Endothelial cell of umbilical vein (primary cell): ENCODE measurements at regions not wholly inside any gene's neighbourhood (a gene's known extent, or its start where the extent isn't known, plus 50 kb on each side); places are given as distances from the start of the nearest gene placed in this dataset.

Experiments used
- BruUV-seq: library from RNA; stranded (reverse); fragments of 400-500 nt; replicated peaks from 2 replicates; lab custom pipeline; 2021; lab: Mats Ljungman, UMichigan
- CTCF ChIA-PET: fragments of 300-600, 350-600 bp; sonication (Branson Sonifier 250); formaldehyde crosslinking; loops from one replicate; lab custom pipeline; 2021; ENCODE audit warnings: antibody characterized with exemption, inconsistent platforms; lab: Charles Lee
- POLR2A ChIA-PET: fragments of 300-600, 350-600 bp; sonication (Branson Sonifier 250); formaldehyde crosslinking; loops from one replicate; lab custom pipeline; 2021; ENCODE audit warnings: antibody characterized with exemption, inconsistent platforms; lab: Charles Lee
- DNase-seq: peaks from one replicate; pipeline ENCODE4 v3.0.0-alpha.2; 2011; ENCODE audit warnings: low read depth, low spot score
- FAIRE-seq: peaks from 2 replicates; lab custom pipeline; 2011; peaks lifted over from hg19 to GRCh38; lab: Jason Lieb, UNC
- H2AFZ ChIP-seq: 2 replicates; pipeline ENCODE4 v1.6.0; 2012; ENCODE audit warnings: low read depth, low read length, control low read depth, inconsistent platforms
- H3K27ac ChIP-seq: 2 replicates; pipeline ENCODE4 v1.5.1; 2011; ENCODE audit warnings: low read depth, mild to moderate bottlenecking, control low read depth, low read length, moderate library complexity; ENCODE audit not compliant: insufficient read depth
- H3K27me3 ChIP-seq, 2 experiments: 2 replicates each; pipeline versions ENCODE4 v1.6.0 to v1.6.1; 2011; ENCODE audit warnings: low read length in 2 of 2, mixed read lengths in 1 of 2; ENCODE audit not compliant: control insufficient read depth in 2 of 2, insufficient read depth in 2 of 2
- H3K36me3 ChIP-seq, 2 experiments: 2 replicates in 1 of 2; 3 replicates in 1 of 2; pipeline ENCODE4 v1.5.1; 2011; ENCODE audit warnings: low read length in 2 of 2, mild to moderate bottlenecking in 1 of 2, moderate library complexity in 1 of 2; ENCODE audit not compliant: control insufficient read depth in 2 of 2, insufficient read depth in 2 of 2; ENCODE audit errors: extremely low read depth in 1 of 2
- H3K4me1 ChIP-seq: 3 replicates; pipeline ENCODE4 v1.5.1; 2011; ENCODE audit warnings: mild to moderate bottlenecking, low read length; ENCODE audit not compliant: control insufficient read depth, insufficient read depth; ENCODE audit errors: extremely low read depth
- H3K4me2 ChIP-seq: 2 replicates; pipeline ENCODE4 v1.6.1; 2011; ENCODE audit warnings: low read length, control low read depth, mixed read lengths; ENCODE audit not compliant: insufficient read depth
- H3K4me3 ChIP-seq, 3 experiments: fragments of 200-600 bp in 1 of 3; sonication (generic), shearing (Covaris generic) in 1 of 3; replicated peaks in 1 of 3; 2 replicates each; pipeline ENCODE4 v1.5.1; 2011 to 2016; ENCODE audit warnings: control low read depth in 3 of 3, low read length in 3 of 3, mild to moderate bottlenecking in 2 of 3, inconsistent platforms in 1 of 3, low read depth in 1 of 3, moderate library complexity in 1 of 3; ENCODE audit not compliant: insufficient read depth in 1 of 3
- H3K79me2 ChIP-seq: 2 replicates; pipeline ENCODE4 v1.6.0; 2012; ENCODE audit warnings: low read length, inconsistent platforms; ENCODE audit not compliant: control insufficient read depth, insufficient read depth
- H3K9ac ChIP-seq: replicated peaks from 2 replicates; pipeline ENCODE3; 2011; ENCODE audit warnings: low read length, control low read depth; ENCODE audit not compliant: insufficient read depth; ENCODE audit errors: extremely low read depth
- H3K9me1 ChIP-seq: replicated peaks from 3 replicates; pipeline ENCODE4 v1.6.0; 2011; ENCODE audit warnings: mild to moderate bottlenecking, low read length; ENCODE audit not compliant: control insufficient read depth, insufficient read depth; ENCODE audit errors: extremely low read depth
- H3K9me3 ChIP-seq: replicated peaks from 2 replicates; pipeline ENCODE4 v1.5.1; 2012; ENCODE audit warnings: low read length, inconsistent platforms; ENCODE audit not compliant: control insufficient read depth, insufficient read depth
- H4K20me1 ChIP-seq: replicated peaks from 2 replicates; pipeline ENCODE3; 2011; ENCODE audit warnings: mild to moderate bottlenecking, low read length; ENCODE audit not compliant: control insufficient read depth, insufficient read depth; ENCODE audit errors: extremely low read depth
- CTCF ChIP-seq, 2 donors: IDR thresholded peaks; 1 replicate in 1 of 2; 2 replicates in 1 of 2; pipeline ENCODE4 v1.5.1; 2011; ENCODE audit warnings: low read length in 2 of 2, mild to moderate bottlenecking in 2 of 2, moderate library complexity in 2 of 2, control low read depth in 1 of 2, inconsistent platforms in 1 of 2, low read depth in 1 of 2; ENCODE audit not compliant: insufficient read depth in 1 of 2; ENCODE audit errors: extremely low read depth in 1 of 2
- EZH2 ChIP-seq: IDR thresholded peaks from 2 replicates; pipeline ENCODE4 v1.6.1; 2012; ENCODE audit warnings: borderline replicate concordance, low read depth, mild to moderate bottlenecking, moderate library complexity, low read length, inconsistent platforms; ENCODE audit not compliant: severe bottlenecking
- FOS ChIP-seq: IDR thresholded peaks from 2 replicates; pipeline ENCODE4 v1.6.1; 2011; ENCODE audit warnings: mild to moderate bottlenecking, low read length, moderate library complexity, borderline replicate concordance; ENCODE audit not compliant: insufficient read depth
- GATA2 ChIP-seq: IDR thresholded peaks from 2 replicates; pipeline ENCODE4 v1.7.0; 2011; ENCODE audit warnings: low read depth, mild to moderate bottlenecking, moderate library complexity, mixed read lengths, low read length; ENCODE audit not compliant: insufficient read length, insufficient read depth
- JUN ChIP-seq: IDR thresholded peaks from 2 replicates; pipeline ENCODE4 v1.6.1; 2011; ENCODE audit warnings: borderline replicate concordance, low read depth; ENCODE audit not compliant: insufficient read length, insufficient read depth
- MAX ChIP-seq: IDR thresholded peaks from 2 replicates; pipeline ENCODE4 v1.6.1; 2011; ENCODE audit not compliant: insufficient read depth, insufficient read length
- MYC ChIP-seq: IDR thresholded peaks from one replicate; pipeline ENCODE4 v1.6.1; 2011; ENCODE audit warnings: mild to moderate bottlenecking, low read depth, low read length
- POLR2A ChIP-seq: IDR thresholded peaks from 2 replicates; pipeline ENCODE4 v1.6.1; 2012; ENCODE audit warnings: low read depth, mild to moderate bottlenecking, control low read depth, low read length
- POLR2AphosphoS5 ChIP-seq: IDR thresholded peaks from 2 replicates; pipeline ENCODE4 v1.6.1; 2012; ENCODE audit warnings: low read depth, mild to moderate bottlenecking, control low read depth, low read length, moderate library complexity; ENCODE audit not compliant: insufficient read depth
- dilution Hi-C: fragments of 300-500 bp; cut with MboI; formaldehyde crosslinking; loops from one replicate; pipeline ENCODE4 v1.15.0; 2019; ENCODE audit warnings: low sequenced_read_pairs; ENCODE audit not compliant: extremely low pct_ligation_motif_present
- intact Hi-C: fragments of 100-400 bp; cut with micrococcal nuclease; formaldehyde crosslinking; loops from one replicate; pipeline ENCODE4 v1.10.0; 2022

GRCh38 chr6:141965016-141965545 lies 167.6 kb upstream of the GJE1 start:
- Histone ChIP-seq H3K36me3 (no peaks in the 10 kb centered on the region), H3K27me3 (no peaks in the 10 kb centered on the region), H3K4me2 (no peak overlapping the region), H2AFZ (no peak overlapping the region), H3K9me3 (no peaks in the 10 kb centered on the region), H3K9ac (no peak overlapping the region), H3K4me1 (no peaks in the 10 kb centered on the region), H3K79me2 (no peaks in the 10 kb centered on the region), H3K9me1 (no peaks in the 10 kb centered on the region), H3K27ac (no peak overlapping the region), H4K20me1 (no peaks in the 10 kb centered on the region), H3K4me3 (no peak overlapping the region)
- ChIA-PET CTCF (no interaction called here), POLR2A (no interaction called here)
- FAIRE-seq = no peak
- intact Hi-C loops = no loop called here
- DNase-seq = no peak
- TF ChIP-seq POLR2A (no peak), MYC (no peak), JUN (no peak), MAX (no peak), CTCF (IDR thresholded peaks at IDR 0.05; ENCODE audit: extremely low read depth in 1 of 2, insufficient read depth in 1 of 2, low read depth in 1 of 2, low read length in 2 of 2) (no peak), GATA2 (no peak), EZH2 (no peak), POLR2AphosphoS5 (no peak), FOS (no peak)
- BruUV-seq = no TSS peak
- dilution Hi-C loops = no loop called here
